Prostate gland (tissue), 2 donors: ENCODE measurements at regions not wholly inside any gene's neighbourhood (a gene's known extent, or its start where the extent isn't known, plus 50 kb on each side); places are given as distances from the start of the nearest gene placed in this dataset.

ENCODE experiments used
- POLR2A ChIP-seq: fragments of 450-650 bp; IDR thresholded peaks from one replicate; pipeline ENCODE4 v1.6.1; 2016; ENCODE audit warnings: antibody characterized with exemption, mild to moderate bottlenecking
- POLR2AphosphoS5 ChIP-seq: sonication (generic); formaldehyde crosslinking; IDR thresholded peaks from one replicate; pipeline ENCODE4 v1.6.1; 2017; ENCODE audit warnings: antibody characterized with exemption
- TF ChIP-seq, protein P1 (sequence below), 4 experiments: fragments of 200-600 bp in 2 of 4; fragments of 450-650 bp in 2 of 4; sonication (generic) in 2 of 4; IDR thresholded peaks; 1 replicate in 3 of 4; 2 replicates in 1 of 4; pipeline ENCODE4 v1.5.1; 2016 to 2019; ENCODE audit warnings: antibody characterized with exemption in 4 of 4, mild to moderate bottlenecking in 2 of 4, moderate library complexity in 2 of 4

DNA sequence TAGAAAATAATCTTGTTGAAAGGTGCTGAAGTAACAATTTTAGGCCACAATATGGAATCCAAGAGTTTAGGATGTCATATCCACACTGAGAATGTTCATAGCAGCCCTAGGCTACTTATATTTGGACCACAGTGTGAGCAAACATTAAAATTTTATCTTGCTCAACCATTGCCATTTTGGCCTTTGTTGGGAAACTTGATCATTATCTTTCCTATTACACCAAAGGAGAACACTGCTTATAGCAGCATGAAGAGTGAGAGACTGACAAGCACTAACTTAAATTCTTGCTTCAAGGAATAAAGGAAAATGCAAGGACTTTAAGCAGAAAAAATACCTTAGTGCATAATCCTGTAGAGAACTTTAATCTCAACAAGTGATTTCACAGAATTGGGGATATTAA is 86.3 kb upstream of the LRRTM4 start:
- TF ChIP-seq POLR2A (no peak), POLR2AphosphoS5 (no peak)
- TF ChIP-seq, protein P1, sequence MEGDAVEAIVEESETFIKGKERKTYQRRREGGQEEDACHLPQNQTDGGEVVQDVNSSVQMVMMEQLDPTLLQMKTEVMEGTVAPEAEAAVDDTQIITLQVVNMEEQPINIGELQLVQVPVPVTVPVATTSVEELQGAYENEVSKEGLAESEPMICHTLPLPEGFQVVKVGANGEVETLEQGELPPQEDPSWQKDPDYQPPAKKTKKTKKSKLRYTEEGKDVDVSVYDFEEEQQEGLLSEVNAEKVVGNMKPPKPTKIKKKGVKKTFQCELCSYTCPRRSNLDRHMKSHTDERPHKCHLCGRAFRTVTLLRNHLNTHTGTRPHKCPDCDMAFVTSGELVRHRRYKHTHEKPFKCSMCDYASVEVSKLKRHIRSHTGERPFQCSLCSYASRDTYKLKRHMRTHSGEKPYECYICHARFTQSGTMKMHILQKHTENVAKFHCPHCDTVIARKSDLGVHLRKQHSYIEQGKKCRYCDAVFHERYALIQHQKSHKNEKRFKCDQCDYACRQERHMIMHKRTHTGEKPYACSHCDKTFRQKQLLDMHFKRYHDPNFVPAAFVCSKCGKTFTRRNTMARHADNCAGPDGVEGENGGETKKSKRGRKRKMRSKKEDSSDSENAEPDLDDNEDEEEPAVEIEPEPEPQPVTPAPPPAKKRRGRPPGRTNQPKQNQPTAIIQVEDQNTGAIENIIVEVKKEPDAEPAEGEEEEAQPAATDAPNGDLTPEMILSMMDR (IDR thresholded peaks at IDR 0.05): no peak
